Mesenchymal stem cell (in vitro differentiated cells and primary cell): ENCODE measurements at regions not wholly inside any gene's neighbourhood (a gene's known extent, or its start where the extent isn't known, plus 50 kb on each side); places are given as distances from the start of the nearest gene placed in this dataset.

Experiments used
- DNase-seq: peaks from one replicate; pipeline ENCODE4 v3.0.0-alpha.2; 2013
- H2AFZ ChIP-seq: one replicate; pipeline ENCODE4 v1.6.1; 2013; ENCODE audit warnings: low read depth, mild to moderate bottlenecking, control low read depth, inconsistent platforms, low read length, moderate library complexity
- H2AK5ac ChIP-seq: 2 replicates; pipeline ENCODE4 v1.6.1; 2013; ENCODE audit warnings: low read length, moderate library complexity, mild to moderate bottlenecking, inconsistent platforms; ENCODE audit not compliant: severe bottlenecking
- H2BK120ac ChIP-seq: one replicate; pipeline ENCODE4 v1.6.1; 2013; ENCODE audit warnings: low read depth, mild to moderate bottlenecking, inconsistent platforms, low read length, moderate library complexity
- H2BK12ac ChIP-seq, 2 experiments: one replicate each; pipeline ENCODE4 v1.6.1; 2013; ENCODE audit warnings: inconsistent platforms in 2 of 2, low read length in 2 of 2, mild to moderate bottlenecking in 2 of 2, moderate library complexity in 2 of 2, control low read depth in 1 of 2
- H2BK15ac ChIP-seq: one replicate; pipeline ENCODE4 v1.6.1; 2013; ENCODE audit warnings: mild to moderate bottlenecking, low read depth, inconsistent platforms; ENCODE audit not compliant: poor library complexity, severe bottlenecking
- H2BK5ac ChIP-seq: 2 replicates; pipeline ENCODE4 v1.6.1; 2013; ENCODE audit warnings: low read depth, mild to moderate bottlenecking, low read length, control low read depth, inconsistent platforms; ENCODE audit not compliant: poor library complexity, severe bottlenecking
- H3K14ac ChIP-seq, 2 experiments: one replicate each; pipeline ENCODE4 v1.6.1; 2013; ENCODE audit warnings: inconsistent platforms in 2 of 2, low read length in 2 of 2, control low read depth in 1 of 2, mild to moderate bottlenecking in 1 of 2, moderate library complexity in 1 of 2
- H3K18ac ChIP-seq, 2 experiments: one replicate each; pipeline ENCODE4 v1.6.1; 2013; ENCODE audit warnings: inconsistent platforms in 2 of 2, low read length in 2 of 2, control low read depth in 1 of 2, low read depth in 1 of 2, mild to moderate bottlenecking in 1 of 2
- H3K23ac ChIP-seq, 2 experiments: one replicate each; pipeline ENCODE4 v1.6.1; 2013; ENCODE audit warnings: inconsistent platforms in 2 of 2, low read length in 2 of 2, mild to moderate bottlenecking in 2 of 2, moderate library complexity in 2 of 2, control low read depth in 1 of 2
- H3K27ac ChIP-seq: 2 replicates; pipeline ENCODE4 v1.5.1; 2013; ENCODE audit warnings: mild to moderate bottlenecking, moderate library complexity, low read length, control low read depth, inconsistent platforms; ENCODE audit not compliant: poor library complexity, severe bottlenecking
- H3K27me3 ChIP-seq, 2 experiments: 2 replicates each; pipeline versions ENCODE4 v1.6.1 to v1.7.0; 2013; ENCODE audit warnings: low read length in 2 of 2, mild to moderate bottlenecking in 2 of 2, moderate library complexity in 2 of 2, control low read depth in 1 of 2, inconsistent platforms in 1 of 2; ENCODE audit not compliant: control insufficient read depth in 1 of 2, insufficient read depth in 1 of 2
- H3K36me3 ChIP-seq, 2 experiments: 2 replicates each; pipeline versions ENCODE4 v1.6.1 to v1.7.0; 2013; ENCODE audit warnings: low read length in 2 of 2, control low read depth in 1 of 2, inconsistent platforms in 1 of 2, low read depth in 1 of 2, mild to moderate bottlenecking in 1 of 2; ENCODE audit not compliant: insufficient read depth in 2 of 2, control insufficient read depth in 1 of 2
- H3K4ac ChIP-seq, 2 experiments: one replicate each; pipeline ENCODE4 v1.6.1; 2013; ENCODE audit warnings: inconsistent platforms in 2 of 2, low read length in 2 of 2, mild to moderate bottlenecking in 2 of 2, moderate library complexity in 2 of 2, control low read depth in 1 of 2, low read depth in 1 of 2
- H3K4me1 ChIP-seq: 2 replicates; pipeline ENCODE4 v1.6.1; 2013; ENCODE audit warnings: low read depth, low read length, control low read depth; ENCODE audit not compliant: control insufficient read depth, insufficient read depth
- H3K4me2 ChIP-seq: 2 replicates; pipeline ENCODE4 v1.6.1; 2013; ENCODE audit warnings: low read length, mild to moderate bottlenecking, inconsistent platforms; ENCODE audit not compliant: poor library complexity, severe bottlenecking
- H3K4me3 ChIP-seq, 2 experiments: 2 replicates each; pipeline versions ENCODE4 v1.5.1 to v1.7.0; 2013; ENCODE audit warnings: low read length in 2 of 2, mild to moderate bottlenecking in 2 of 2, control low read depth in 1 of 2, low read depth in 1 of 2; ENCODE audit not compliant: insufficient read depth in 1 of 2
- H3K79me1 ChIP-seq: replicated peaks from 2 replicates; pipeline ENCODE4 v1.6.1; 2013; ENCODE audit warnings: mild to moderate bottlenecking, control low read depth, low read length, inconsistent platforms; ENCODE audit not compliant: poor library complexity, severe bottlenecking
- H3K9ac ChIP-seq: 2 replicates; pipeline ENCODE4 v1.7.0; 2013; ENCODE audit warnings: mild to moderate bottlenecking, low read length, moderate library complexity
- H3K9me3 ChIP-seq: 2 replicates; pipeline ENCODE4 v1.7.0; 2013; ENCODE audit warnings: mild to moderate bottlenecking, low read length; ENCODE audit not compliant: control insufficient read depth
- H4K8ac ChIP-seq: one replicate; pipeline ENCODE4 v1.6.1; 2013; ENCODE audit warnings: inconsistent platforms, mild to moderate bottlenecking, low read length, moderate library complexity
- H4K91ac ChIP-seq: one replicate; pipeline ENCODE4 v1.6.1; 2013; ENCODE audit warnings: mild to moderate bottlenecking, low read length, inconsistent platforms
- WGBS: methylation state at CpG from one replicate; pipeline ENCODE4 v1.1.7; 2013; ENCODE audit warnings: mixed read lengths; 5-methylcytosine and 5-hydroxymethylcytosine counted together

DNA sequence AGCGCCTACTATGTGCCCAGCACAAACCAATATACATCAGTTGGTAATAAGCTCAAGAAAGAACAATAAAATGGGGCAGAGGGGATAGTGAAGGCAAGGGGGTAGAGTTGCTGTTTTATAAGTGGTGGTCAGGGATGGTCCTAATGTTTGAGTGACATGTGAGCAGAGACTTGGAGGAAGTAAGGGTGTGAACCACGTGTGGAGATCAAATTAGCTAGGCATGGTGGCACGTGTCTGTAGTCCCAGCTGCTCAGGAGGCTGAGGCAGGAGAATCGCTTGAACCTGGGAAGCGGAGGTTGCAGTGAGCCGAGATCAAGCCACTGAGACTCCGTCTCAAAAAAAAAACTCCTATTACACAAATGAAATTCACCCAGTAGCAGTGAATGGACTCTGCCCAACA is 56.5 kb downstream of the IRX6 start:
- H2BK15ac ChIP-seq, result no peak overlapping the region
- no peaks in the 10 kb centered on the region for H3K9me3 ChIP-seq
- no peaks in the 10 kb centered on the region for H3K79me1 ChIP-seq
- no peak overlapping the region for H2BK120ac ChIP-seq
- no peak overlapping the region for H2AFZ ChIP-seq
- no peaks in the 10 kb centered on the region for H3K36me3 ChIP-seq
- H4K8ac ChIP-seq, result no peak overlapping the region
- no peak overlapping the region for H3K4me3 ChIP-seq
- no peak overlapping the region for H3K18ac ChIP-seq
- 90% methylated on average over 3 of the region's 7 CpGs for WGBS
- H2BK5ac ChIP-seq, result no peak overlapping the region
- H3K27me3 ChIP-seq, result peaks cover 3 to 42% of the 10 kb centered on the region in 2 experiments
- DNase-seq, result no peak
- no peaks in the 10 kb centered on the region for H3K4me1 ChIP-seq
- H4K91ac ChIP-seq, result no peak overlapping the region
- no peak overlapping the region for H2AK5ac ChIP-seq
- H3K4me2 ChIP-seq, result no peak overlapping the region
- H3K4ac ChIP-seq, result no peak overlapping the region
- no peak overlapping the region for H3K27ac ChIP-seq
- H3K9ac ChIP-seq, result no peak overlapping the region
- no peak overlapping the region for H3K14ac ChIP-seq
- H3K23ac ChIP-seq, result no peak overlapping the region
- no peak overlapping the region for H2BK12ac ChIP-seq

DNA sequence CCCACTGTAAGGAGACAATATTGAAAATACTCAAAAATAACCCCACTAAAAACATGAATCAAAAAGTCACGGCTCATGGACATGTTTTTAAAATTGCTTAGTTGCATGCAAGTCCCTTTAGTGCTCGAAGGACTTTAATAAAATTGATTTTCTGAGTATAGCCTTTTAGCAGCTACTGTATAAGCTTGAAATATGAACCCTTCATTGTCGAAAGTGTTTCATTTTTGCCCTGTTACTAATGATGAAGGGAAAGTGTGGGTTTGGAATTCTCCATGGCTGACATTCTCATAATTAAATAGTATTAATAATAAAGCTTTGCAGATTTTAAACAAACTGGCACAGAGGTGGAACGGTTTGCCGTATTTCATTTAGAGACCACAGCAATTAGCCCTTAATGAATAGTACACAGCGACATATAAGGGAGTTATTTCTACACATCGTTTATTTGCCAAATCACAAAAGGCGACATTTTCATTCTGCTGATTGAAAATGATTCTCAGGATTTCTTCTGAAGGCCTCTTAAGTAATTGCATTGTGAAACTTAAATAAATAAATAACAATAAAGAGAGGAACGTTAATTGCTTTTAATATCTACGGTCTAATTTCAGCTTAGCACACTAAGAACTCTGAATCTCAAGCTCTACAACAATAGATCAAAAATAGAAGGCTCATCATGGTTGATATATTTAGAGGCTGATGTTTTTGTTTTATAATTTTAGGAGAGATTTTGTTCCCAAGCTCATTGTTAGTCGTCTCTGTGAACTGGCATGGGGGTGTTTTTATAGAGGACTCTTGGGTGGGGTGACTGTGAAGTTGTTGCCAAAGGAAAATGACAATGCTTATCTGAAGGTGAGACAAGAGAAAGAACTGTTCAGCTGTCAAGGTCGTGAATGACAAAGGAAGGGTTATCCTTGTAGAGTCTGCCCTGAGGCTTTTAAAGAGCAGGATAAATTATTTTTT is 60.6 kb downstream of the IRX6 start:
- Histone ChIP-seq H2BK5ac (no peak overlapping the region), H4K8ac (no peak overlapping the region), H3K9me3 (no peaks in the 10 kb centered on the region), H3K23ac (no peak overlapping the region), H3K4me2 (no peak overlapping the region), H2BK120ac (no peak overlapping the region), H3K14ac (no peak overlapping the region), H3K79me1 (no peaks in the 10 kb centered on the region), H3K9ac (no peak overlapping the region), H2BK15ac (no peak overlapping the region), H3K4me3 (no peak overlapping the region), H4K91ac (no peak overlapping the region), H2AK5ac (no peak overlapping the region), H3K27me3 (peaks cover 3 to 20% of the 10 kb centered on the region in 2 experiments), H3K18ac (no peak overlapping the region), H3K4me1 (no peaks in the 10 kb centered on the region), H3K27ac (no peak overlapping the region), H3K36me3 (no peaks in the 10 kb centered on the region), H2AFZ (no peak overlapping the region), H3K4ac (no peak overlapping the region), H2BK12ac (no peak overlapping the region)
- 74% methylated on average over 7 of the region's 12 CpGs for WGBS
- no peak for DNase-seq

DNA sequence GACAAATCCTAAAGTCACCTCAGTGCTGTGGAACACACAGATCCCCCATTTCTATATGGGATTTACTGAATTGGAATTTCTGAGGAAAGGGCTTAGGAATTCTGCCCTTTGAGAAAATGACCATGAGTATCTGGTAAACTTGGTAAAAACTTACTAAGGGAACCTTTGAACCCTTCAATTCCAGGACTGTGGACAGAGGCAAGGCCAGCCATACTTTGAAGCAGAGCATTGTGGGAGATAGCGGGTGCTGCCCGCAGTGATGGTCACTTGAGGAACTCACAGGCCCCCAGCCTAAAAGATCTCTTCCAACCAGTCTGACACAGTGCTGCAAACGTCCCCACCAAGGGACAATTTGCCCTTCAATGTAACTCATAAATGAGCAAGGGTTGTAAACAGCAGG is 61.4 kb downstream of the IRX6 start:
- Histone ChIP-seq H3K23ac (no peak overlapping the region), H2BK5ac (no peak overlapping the region), H3K36me3 (no peaks in the 10 kb centered on the region), H3K4me2 (no peak overlapping the region), H2AK5ac (no peak overlapping the region), H3K9ac (no peak overlapping the region), H3K4me1 (no peaks in the 10 kb centered on the region), H3K9me3 (no peaks in the 10 kb centered on the region), H2BK120ac (no peak overlapping the region), H3K4ac (no peak overlapping the region), H3K79me1 (no peaks in the 10 kb centered on the region), H2BK15ac (no peak overlapping the region), H3K27me3 (peaks cover 2 to 12% of the 10 kb centered on the region in 2 experiments), H2BK12ac (no peak overlapping the region), H3K27ac (no peak overlapping the region), H3K14ac (no peak overlapping the region), H2AFZ (no peak overlapping the region), H3K4me3 (no peak overlapping the region), H4K8ac (no peak overlapping the region), H3K18ac (no peak overlapping the region), H4K91ac (no peak overlapping the region)
- no peak for DNase-seq
- WGBS, result 67% methylated on average over 3 of the region's 3 CpGs

DNA sequence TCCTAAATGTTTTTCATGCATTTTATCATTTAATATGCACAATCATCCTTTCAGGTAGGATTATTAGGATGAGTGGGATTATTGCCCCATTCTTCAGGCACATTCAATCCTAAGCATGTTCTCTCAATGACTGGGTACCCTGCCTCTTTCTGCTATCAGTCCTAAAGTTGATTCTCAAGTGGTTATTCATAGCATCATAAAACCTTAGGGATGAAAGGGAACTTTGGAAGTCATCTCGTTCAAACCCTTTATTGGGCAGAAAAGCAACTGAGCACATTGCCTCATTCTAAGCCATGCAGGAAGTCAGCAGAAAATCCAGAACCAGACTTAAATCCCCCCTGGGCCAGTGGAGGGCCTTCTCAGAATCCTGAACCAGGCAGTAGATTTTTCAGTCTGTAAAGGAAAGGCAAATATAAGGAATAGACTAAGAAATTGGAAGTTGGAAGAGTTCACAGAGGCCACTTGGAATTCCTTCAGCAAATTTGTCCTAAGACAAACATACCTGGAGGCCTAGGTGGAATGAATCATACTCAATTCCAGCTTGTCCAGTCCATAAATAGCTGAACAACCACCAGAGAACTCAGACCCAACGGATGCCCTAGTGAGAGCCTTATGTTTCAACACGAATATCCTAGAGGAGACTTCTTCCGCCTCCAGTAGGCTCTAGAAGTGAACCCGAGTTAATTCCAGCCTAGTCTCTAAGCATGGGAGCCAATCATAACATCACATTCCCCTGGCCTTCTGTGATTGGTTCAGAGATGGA is 62.7 kb downstream of the IRX6 start:
- Histone ChIP-seq H3K23ac (no peak overlapping the region), H3K4me1 (no peaks in the 10 kb centered on the region), H2AFZ (no peak overlapping the region), H3K27ac (no peak overlapping the region), H3K4me3 (no peak overlapping the region), H3K36me3 (no peaks in the 10 kb centered on the region), H4K8ac (no peak overlapping the region), H2BK15ac (no peak overlapping the region), H2BK5ac (no peak overlapping the region), H3K79me1 (no peaks in the 10 kb centered on the region), H3K9me3 (no peaks in the 10 kb centered on the region), H3K4ac (no peak overlapping the region), H3K18ac (no peak overlapping the region), H3K14ac (no peak overlapping the region), H2BK120ac (no peak overlapping the region), H2AK5ac (no peak overlapping the region), H3K9ac (no peak overlapping the region), H3K4me2 (no peak overlapping the region), H4K91ac (no peak overlapping the region), H3K27me3 (peaks cover 5% of the 10 kb centered on the region in 2 experiments), H2BK12ac (no peak overlapping the region)
- 70% methylated on average over 5 of the region's 5 CpGs for WGBS
- no peak for DNase-seq
